ENCODE measurements at regions not wholly inside any gene's neighbourhood (a gene's known extent, or its start where the extent isn't known, plus 50 kb on each side); places are given as distances from the start of the nearest gene placed in this dataset.
"Not testable (repeated sequence)": the region's sequence is repeated elsewhere in the genome, so short reads cannot be mapped to it uniquely, and the experiment has no call there.

GRCh38 chr2:102888514-102888913 is 126.7 kb downstream of the TMEM182 start:
- Histone ChIP-seq H3K36me3 (no peaks in the 10 kb centered on the region), H3K27me3 (no peaks in the 10 kb centered on the region), H3K9me3 (no peaks in the 10 kb centered on the region), H3K27ac (no peak overlapping the region), H3K4me3 (no peak overlapping the region), H3K4me1 (no peaks in the 10 kb centered on the region)
- WGBS, 2 donors: 86 to 90% methylated on average over 4 of the region's 4 CpGs
- DNase-seq (no peak), ATAC-seq (ENCODE audit: low FRiP score in 2 of 2) (no peak)
- TF ChIP-seq EP300 (IDR thresholded peaks at IDR 0.05) (no peak), POLR2AphosphoS5 (IDR thresholded peaks at IDR 0.05) (no peak), CTCF (IDR thresholded peaks at IDR 0.05) (no peak), POLR2A (IDR thresholded peaks at IDR 0.05) (no peak)

GRCh38 chr2:102891296-102891695 is 129.5 kb downstream of the TMEM182 start:
- no peaks in the 10 kb centered on the region for H3K4me1 ChIP-seq
- no peaks in the 10 kb centered on the region for H3K36me3 ChIP-seq
- H3K27me3 ChIP-seq: no peaks in the 10 kb centered on the region
- ATAC-seq (ENCODE audit: low FRiP score in 2 of 2): peak in 1 of 2 donors; percentile 35
- no peak overlapping the region for H3K27ac ChIP-seq
- no peaks in the 10 kb centered on the region for H3K9me3 ChIP-seq
- H3K4me3 ChIP-seq: no peak overlapping the region
- no peak for TF ChIP-seq CTCF (IDR thresholded peaks at IDR 0.05)
- no peak for TF ChIP-seq POLR2AphosphoS5 (IDR thresholded peaks at IDR 0.05)
- no peak for TF ChIP-seq POLR2A (IDR thresholded peaks at IDR 0.05)
- TF ChIP-seq EP300 (IDR thresholded peaks at IDR 0.05): no peak
- 46 to 52% methylated on average over 6 of the region's 6 CpGs for WGBS, 2 donors
- no peak for DNase-seq

GRCh38 chr2:102892698-102893310 is 131.0 kb downstream of the TMEM182 start:
- no peak for ATAC-seq (ENCODE audit: low FRiP score in 2 of 2)
- Histone ChIP-seq H3K9me3 (no peaks in the 10 kb centered on the region), H3K27me3 (no peaks in the 10 kb centered on the region), H3K4me3 (no peak overlapping the region), H3K36me3 (no peaks in the 10 kb centered on the region), H3K4me1 (no peaks in the 10 kb centered on the region), H3K27ac (no peak overlapping the region)
- 72 to 77% methylated on average over 10 of the region's 10 CpGs for WGBS, 2 donors
- no peak for DNase-seq
- TF ChIP-seq EP300 (IDR thresholded peaks at IDR 0.05): no peak
- TF ChIP-seq POLR2A (IDR thresholded peaks at IDR 0.05): no peak
- no peak for TF ChIP-seq CTCF (IDR thresholded peaks at IDR 0.05)
- TF ChIP-seq POLR2AphosphoS5 (IDR thresholded peaks at IDR 0.05): no peak

- no peaks in the 10 kb centered on the region for H3K27me3 ChIP-seq
- H3K4me1 ChIP-seq: no peaks in the 10 kb centered on the region
- WGBS, 2 donors: 89 to 94% methylated on average over 12 of the region's 12 CpGs
- no peak overlapping the region for H3K4me3 ChIP-seq
- no peak overlapping the region for H3K27ac ChIP-seq
- H3K9me3 ChIP-seq: no peaks in the 10 kb centered on the region
- TF ChIP-seq EP300 (IDR thresholded peaks at IDR 0.05): no peak
- TF ChIP-seq CTCF (IDR thresholded peaks at IDR 0.05): no peak
- TF ChIP-seq POLR2A (IDR thresholded peaks at IDR 0.05): no peak
- TF ChIP-seq POLR2AphosphoS5 (IDR thresholded peaks at IDR 0.05): no peak
- DNase-seq: no peak
- no peaks in the 10 kb centered on the region for H3K36me3 ChIP-seq
- ATAC-seq (ENCODE audit: low FRiP score in 2 of 2): no peak
These were observed 132.0 kb downstream of the TMEM182 start for GRCh38 chr2:102893870-102894269.

- H3K4me1 ChIP-seq: no peaks in the 10 kb centered on the region
- WGBS, 2 donors: 18 to 26% methylated on average over 2 of the region's 2 CpGs
- DNase-seq (no peak), ATAC-seq (ENCODE audit: low FRiP score in 2 of 2) (peak; percentile 42 to 43)
- H3K27ac ChIP-seq: no peak overlapping the region
- no peaks in the 10 kb centered on the region for H3K9me3 ChIP-seq
- TF ChIP-seq POLR2A (IDR thresholded peaks at IDR 0.05) (no peak), EP300 (IDR thresholded peaks at IDR 0.05) (no peak), CTCF (IDR thresholded peaks at IDR 0.05) (no peak), POLR2AphosphoS5 (IDR thresholded peaks at IDR 0.05) (no peak)
- no peaks in the 10 kb centered on the region for H3K36me3 ChIP-seq
- no peaks in the 10 kb centered on the region for H3K27me3 ChIP-seq
- H3K4me3 ChIP-seq: no peak overlapping the region
These were observed 133.5 kb downstream of the TMEM182 start for GRCh38 chr2:102895376-102895775.

GRCh38 chr2:102909240-102909639 is 147.4 kb downstream of the TMEM182 start:
- H3K36me3 ChIP-seq; H3K27me3 ChIP-seq; DNase-seq; H3K9me3 ChIP-seq; ATAC-seq (ENCODE audit: low FRiP score in 2 of 2); H3K27ac ChIP-seq; H3K4me1 ChIP-seq; H3K4me3 ChIP-seq: not testable (repeated sequence)
- 64 to 81% methylated on average over 2 of the region's 2 CpGs for WGBS, 2 donors
